ENCODE measurements at regions not wholly inside any gene's neighbourhood (a gene's known extent, or its start where the extent isn't known, plus 50 kb on each side); places are given as distances from the start of the nearest gene placed in this dataset.
"Not testable (repeated sequence)": the region's sequence is repeated elsewhere in the genome, so short reads cannot be mapped to it uniquely, and the experiment has no call there.

DNA sequence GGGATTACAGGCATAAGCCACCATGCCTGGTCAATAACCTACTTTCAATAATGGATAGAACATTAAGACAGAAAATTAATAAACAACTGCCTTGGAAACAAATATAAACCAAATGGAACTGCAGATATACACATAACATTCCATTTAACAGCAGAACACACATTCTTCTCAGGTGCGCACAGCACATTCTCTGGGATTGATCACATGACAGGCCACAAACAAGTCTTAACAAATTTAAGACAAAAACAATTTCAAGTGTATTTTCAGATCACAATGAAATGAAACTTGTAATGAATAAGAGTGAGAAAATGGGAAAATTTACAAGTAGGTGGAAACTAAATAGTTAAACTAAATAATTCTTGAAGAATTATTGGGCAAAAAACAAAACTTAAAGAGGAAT lies 167.9 kb downstream of the TBX18 start:
- H3K27me3 ChIP-seq (ENCODE audit: control insufficient read depth, low read length), result no peaks in the 10 kb centered on the region
- H3K4me1 ChIP-seq (ENCODE audit: control insufficient read depth, low read length), result no peaks in the 10 kb centered on the region
- no peaks in the 10 kb centered on the region for H3F3A ChIP-seq (ENCODE audit: control insufficient read depth, insufficient read depth)
- no peak overlapping the region for H3K27ac ChIP-seq (ENCODE audit: low read depth, low read length)
- no peaks in the 10 kb centered on the region for H3K9me3 ChIP-seq (ENCODE audit: control insufficient read depth, insufficient read depth, low read length)
- H3K4me2 ChIP-seq (ENCODE audit: low read length), result no peak overlapping the region
- H3K4me3 ChIP-seq (ENCODE audit: low read length), result no peak overlapping the region
- no peaks in the 10 kb centered on the region for H3K79me2 ChIP-seq (ENCODE audit: control insufficient read depth, low read length)
- H3K36me3 ChIP-seq (ENCODE audit: control insufficient read depth, low read length), result no peaks in the 10 kb centered on the region
- H4K20me1 ChIP-seq (ENCODE audit: control insufficient read depth, insufficient read depth, low read depth, low read length), result no peaks in the 10 kb centered on the region
- no peaks in the 10 kb centered on the region for H3K9me2 ChIP-seq (replicated peaks; ENCODE audit: control insufficient read depth, low read length)
- no peak for TF ChIP-seq EZH2phosphoT487 (IDR thresholded peaks at IDR 0.05; ENCODE audit: borderline replicate concordance, low read length)

DNA sequence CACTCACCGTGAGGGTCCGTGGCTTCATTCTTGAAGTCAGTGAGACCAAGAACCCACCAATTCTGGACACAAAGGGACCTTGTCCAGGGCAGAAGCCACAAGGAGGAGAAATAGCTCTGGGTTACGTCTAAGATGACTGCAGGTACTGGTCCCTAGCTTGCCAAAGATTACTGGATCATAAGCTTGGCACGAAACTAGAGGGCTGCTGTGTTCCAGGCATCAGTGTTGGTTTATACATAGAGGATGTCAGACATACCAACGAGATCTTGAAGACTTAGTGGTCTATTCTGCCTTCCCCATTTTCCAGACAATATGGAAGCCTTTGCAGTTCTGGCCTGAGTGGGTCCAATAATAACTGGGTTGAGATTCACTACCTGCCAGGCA lies 175.7 kb downstream of the TBX18 start:
- no peaks in the 10 kb centered on the region for H3K36me3 ChIP-seq (ENCODE audit: control insufficient read depth, low read length)
- no peaks in the 10 kb centered on the region for H4K20me1 ChIP-seq (ENCODE audit: control insufficient read depth, insufficient read depth, low read depth, low read length)
- TF ChIP-seq, protein P1, sequence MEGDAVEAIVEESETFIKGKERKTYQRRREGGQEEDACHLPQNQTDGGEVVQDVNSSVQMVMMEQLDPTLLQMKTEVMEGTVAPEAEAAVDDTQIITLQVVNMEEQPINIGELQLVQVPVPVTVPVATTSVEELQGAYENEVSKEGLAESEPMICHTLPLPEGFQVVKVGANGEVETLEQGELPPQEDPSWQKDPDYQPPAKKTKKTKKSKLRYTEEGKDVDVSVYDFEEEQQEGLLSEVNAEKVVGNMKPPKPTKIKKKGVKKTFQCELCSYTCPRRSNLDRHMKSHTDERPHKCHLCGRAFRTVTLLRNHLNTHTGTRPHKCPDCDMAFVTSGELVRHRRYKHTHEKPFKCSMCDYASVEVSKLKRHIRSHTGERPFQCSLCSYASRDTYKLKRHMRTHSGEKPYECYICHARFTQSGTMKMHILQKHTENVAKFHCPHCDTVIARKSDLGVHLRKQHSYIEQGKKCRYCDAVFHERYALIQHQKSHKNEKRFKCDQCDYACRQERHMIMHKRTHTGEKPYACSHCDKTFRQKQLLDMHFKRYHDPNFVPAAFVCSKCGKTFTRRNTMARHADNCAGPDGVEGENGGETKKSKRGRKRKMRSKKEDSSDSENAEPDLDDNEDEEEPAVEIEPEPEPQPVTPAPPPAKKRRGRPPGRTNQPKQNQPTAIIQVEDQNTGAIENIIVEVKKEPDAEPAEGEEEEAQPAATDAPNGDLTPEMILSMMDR (IDR thresholded peaks at IDR 0.05; ENCODE audit: low read depth, low read length, poor library complexity, severe bottlenecking), result no peak
- TF ChIP-seq EZH2phosphoT487 (IDR thresholded peaks at IDR 0.05; ENCODE audit: borderline replicate concordance, low read length), result no peak
- no peaks in the 10 kb centered on the region for H3K9me3 ChIP-seq (ENCODE audit: control insufficient read depth, insufficient read depth, low read length)
- no peaks in the 10 kb centered on the region for H3K9me2 ChIP-seq (replicated peaks; ENCODE audit: control insufficient read depth, low read length)
- H3F3A ChIP-seq (ENCODE audit: control insufficient read depth, insufficient read depth), result no peaks in the 10 kb centered on the region
- no peaks in the 10 kb centered on the region for H3K27me3 ChIP-seq (ENCODE audit: control insufficient read depth, low read length)
- no peaks in the 10 kb centered on the region for H3K4me1 ChIP-seq (ENCODE audit: control insufficient read depth, low read length)
- no peaks in the 10 kb centered on the region for H3K79me2 ChIP-seq (ENCODE audit: control insufficient read depth, low read length)
- no peak overlapping the region for H3K4me3 ChIP-seq (ENCODE audit: low read length)
- H3K27ac ChIP-seq (ENCODE audit: low read depth, low read length), result no peak overlapping the region
- H3K4me2 ChIP-seq (ENCODE audit: low read length), result no peak overlapping the region

DNA sequence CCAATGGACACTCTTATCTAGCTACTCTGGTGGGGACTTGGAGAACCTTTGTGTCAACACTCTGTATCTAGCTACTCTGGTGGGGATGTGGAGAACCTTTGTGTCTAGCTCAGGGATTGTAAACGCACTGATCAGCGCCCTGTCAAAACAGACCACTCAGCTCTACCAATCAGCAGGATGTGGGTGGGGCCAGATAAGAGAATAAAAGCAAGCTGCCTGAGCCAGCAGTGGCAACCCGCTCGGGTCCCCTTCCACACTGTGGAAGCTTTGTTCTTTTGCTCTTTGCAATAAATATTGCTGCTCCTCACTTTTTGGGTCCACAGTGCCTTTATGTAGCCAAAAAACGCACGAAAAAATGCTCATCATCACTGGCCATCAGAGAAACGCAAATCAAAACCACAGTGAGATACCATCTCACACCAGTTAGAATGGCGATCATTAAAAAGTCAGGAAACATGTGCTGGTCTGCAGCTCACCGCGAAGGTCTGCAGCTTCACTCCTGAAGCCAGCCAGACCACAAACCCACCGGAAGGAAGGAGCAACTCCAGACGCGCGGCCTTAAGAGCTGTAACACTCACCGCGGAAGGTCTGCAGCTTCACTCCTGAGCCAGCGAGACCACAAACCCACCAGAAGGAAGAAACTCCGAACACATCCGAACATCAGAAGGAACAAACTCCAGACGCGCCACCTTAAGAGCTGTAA lies 176.3 kb downstream of the TBX18 start:
- H3K4me1 ChIP-seq (ENCODE audit: control insufficient read depth, low read length); H3K27me3 ChIP-seq (ENCODE audit: control insufficient read depth, low read length); H3K4me2 ChIP-seq (ENCODE audit: low read length); H3K79me2 ChIP-seq (ENCODE audit: control insufficient read depth, low read length); H4K20me1 ChIP-seq (ENCODE audit: control insufficient read depth, insufficient read depth, low read depth, low read length); H3K9me3 ChIP-seq (ENCODE audit: control insufficient read depth, insufficient read depth, low read length); H3K36me3 ChIP-seq (ENCODE audit: control insufficient read depth, low read length); H3K27ac ChIP-seq (ENCODE audit: low read depth, low read length); H3K9me2 ChIP-seq (replicated peaks; ENCODE audit: control insufficient read depth, low read length); H3K4me3 ChIP-seq (ENCODE audit: low read length); H3F3A ChIP-seq (ENCODE audit: control insufficient read depth, insufficient read depth): not testable (repeated sequence)

DNA sequence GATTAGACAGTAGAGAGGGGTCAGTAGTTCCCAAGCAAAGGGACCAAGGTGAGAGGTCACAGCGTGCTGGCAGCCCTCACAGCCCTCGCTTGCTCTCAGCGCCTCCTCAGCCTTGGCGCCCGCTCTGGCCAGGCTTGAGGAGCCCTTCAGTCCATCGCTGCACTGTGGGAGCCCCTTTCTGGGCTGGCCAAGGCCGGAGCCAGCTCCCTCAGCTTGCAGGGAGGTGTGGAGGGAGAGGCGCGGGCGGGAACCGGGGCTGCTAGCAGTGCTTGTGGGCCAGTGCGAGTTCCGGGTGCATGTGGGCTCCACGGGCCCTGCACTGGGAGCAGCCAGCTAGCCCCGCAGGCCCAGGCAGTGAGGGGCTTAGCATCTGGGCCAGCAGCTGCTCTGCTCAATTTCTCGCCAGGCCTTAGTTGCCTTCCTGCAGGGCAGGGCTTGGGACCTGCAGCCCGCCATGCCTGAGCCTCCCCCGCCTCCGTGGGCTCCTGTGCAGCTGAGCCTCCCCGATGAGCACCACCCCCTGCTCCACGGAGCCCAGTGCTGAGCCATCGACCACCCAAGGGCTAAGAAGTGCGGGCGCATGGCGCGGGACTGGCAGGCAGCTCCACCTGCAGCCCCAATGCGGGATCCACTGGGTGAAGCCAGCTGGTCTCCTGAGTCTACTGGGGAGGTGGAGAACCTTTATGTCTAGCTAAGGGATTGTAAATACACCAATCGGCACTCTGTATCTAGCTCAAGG lies 177.0 kb downstream of the TBX18 start:
- H3K4me2 ChIP-seq (ENCODE audit: low read length); H4K20me1 ChIP-seq (ENCODE audit: control insufficient read depth, insufficient read depth, low read depth, low read length); H3K9me2 ChIP-seq (replicated peaks; ENCODE audit: control insufficient read depth, low read length); H3K4me1 ChIP-seq (ENCODE audit: control insufficient read depth, low read length); H3K4me3 ChIP-seq (ENCODE audit: low read length); H3K36me3 ChIP-seq (ENCODE audit: control insufficient read depth, low read length); H3K27ac ChIP-seq (ENCODE audit: low read depth, low read length); H3F3A ChIP-seq (ENCODE audit: control insufficient read depth, insufficient read depth); H3K79me2 ChIP-seq (ENCODE audit: control insufficient read depth, low read length); H3K27me3 ChIP-seq (ENCODE audit: control insufficient read depth, low read length); H3K9me3 ChIP-seq (ENCODE audit: control insufficient read depth, insufficient read depth, low read length): not testable (repeated sequence)

DNA sequence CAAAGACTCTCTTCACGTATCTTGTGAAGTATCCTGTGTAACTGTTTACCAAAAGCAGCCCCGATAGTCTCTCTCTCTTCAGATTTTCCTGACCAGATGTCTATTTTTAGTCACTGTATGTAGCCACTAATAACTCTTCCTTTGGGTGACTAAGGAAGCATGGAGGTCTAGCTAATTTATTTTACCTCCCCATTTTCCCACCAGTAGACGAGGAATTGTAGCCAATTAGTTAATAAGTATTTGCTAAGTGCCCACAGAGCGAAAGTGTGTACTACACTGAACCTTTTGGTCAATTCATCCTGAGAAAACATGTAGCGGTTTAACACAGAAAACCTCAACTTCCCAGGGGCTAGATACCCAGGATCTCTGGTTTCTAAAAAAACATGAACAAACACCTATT lies 180.6 kb downstream of the TBX18 start:
- H3K36me3 ChIP-seq (ENCODE audit: control insufficient read depth, low read length), result no peaks in the 10 kb centered on the region
- H3F3A ChIP-seq (ENCODE audit: control insufficient read depth, insufficient read depth), result no peaks in the 10 kb centered on the region
- H3K4me2 ChIP-seq (ENCODE audit: low read length), result no peak overlapping the region
- H3K9me3 ChIP-seq (ENCODE audit: control insufficient read depth, insufficient read depth, low read length), result no peaks in the 10 kb centered on the region
- H3K27ac ChIP-seq (ENCODE audit: low read depth, low read length), result no peak overlapping the region
- no peaks in the 10 kb centered on the region for H3K27me3 ChIP-seq (ENCODE audit: control insufficient read depth, low read length)
- TF ChIP-seq, protein P1 (IDR thresholded peaks at IDR 0.05; ENCODE audit: low read depth, low read length, poor library complexity, severe bottlenecking), result no peak
- no peak for TF ChIP-seq EZH2phosphoT487 (IDR thresholded peaks at IDR 0.05; ENCODE audit: borderline replicate concordance, low read length)
- H3K9me2 ChIP-seq (replicated peaks; ENCODE audit: control insufficient read depth, low read length), result no peaks in the 10 kb centered on the region
- H3K79me2 ChIP-seq (ENCODE audit: control insufficient read depth, low read length), result no peaks in the 10 kb centered on the region
- no peaks in the 10 kb centered on the region for H3K4me1 ChIP-seq (ENCODE audit: control insufficient read depth, low read length)
- H4K20me1 ChIP-seq (ENCODE audit: control insufficient read depth, insufficient read depth, low read depth, low read length), result no peaks in the 10 kb centered on the region
- H3K4me3 ChIP-seq (ENCODE audit: low read length), result no peak overlapping the region
